ENCODE measurements at regions not wholly inside any gene's neighbourhood (a gene's known extent, or its start where the extent isn't known, plus 50 kb on each side); places are given as distances from the start of the nearest gene placed in this dataset.
"Not testable (repeated sequence)": the region's sequence is repeated elsewhere in the genome, so short reads cannot be mapped to it uniquely, and the experiment has no call there.

DNA sequence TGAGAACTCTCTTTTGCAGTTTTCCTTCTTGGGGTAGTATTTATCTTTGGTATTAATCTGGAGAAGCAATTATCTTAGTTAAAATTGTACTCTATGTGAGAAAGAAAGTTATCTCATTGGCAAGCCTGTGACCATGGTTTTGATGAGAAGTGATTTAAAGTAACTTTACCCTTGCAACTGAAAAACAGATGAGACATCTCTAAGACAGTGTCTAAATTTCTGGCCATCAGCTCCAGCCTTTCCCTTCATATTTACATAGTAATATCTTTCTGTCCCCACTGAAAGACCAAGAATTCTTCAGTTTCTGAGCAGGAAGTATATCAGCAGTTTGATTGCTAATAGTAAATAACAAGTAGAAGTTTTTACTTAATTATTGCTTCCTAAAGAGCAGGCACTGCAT lies 386.1 kb upstream of the SYNCRIP start:
- DNase-seq: no peak

DNA sequence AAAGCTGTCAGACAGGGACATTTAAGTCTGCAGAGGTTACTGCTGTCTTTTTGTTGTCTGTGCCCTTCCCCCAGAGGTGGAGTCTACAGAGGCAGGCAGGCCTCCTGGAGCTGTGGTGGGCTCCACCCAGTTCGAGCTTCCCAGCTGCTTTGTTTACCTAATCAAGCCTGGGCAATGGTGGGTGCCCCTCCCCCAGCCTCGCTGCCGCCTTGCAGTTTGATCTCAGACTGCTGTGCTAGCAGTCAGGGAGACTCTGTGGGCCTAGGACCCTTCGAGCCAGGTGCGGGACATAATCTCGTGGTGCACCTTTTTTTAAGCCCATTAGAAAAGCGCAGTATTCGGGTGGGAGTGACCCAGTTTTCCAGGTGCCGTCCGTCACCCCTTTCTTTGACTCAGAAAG lies 384.2 kb upstream of the SYNCRIP start:
- DNase-seq: not testable (repeated sequence)

- no peak for DNase-seq
Observed at GRCh38 chr6:86017236-86017635, 374.6 kb upstream of the SYNCRIP start.

DNA sequence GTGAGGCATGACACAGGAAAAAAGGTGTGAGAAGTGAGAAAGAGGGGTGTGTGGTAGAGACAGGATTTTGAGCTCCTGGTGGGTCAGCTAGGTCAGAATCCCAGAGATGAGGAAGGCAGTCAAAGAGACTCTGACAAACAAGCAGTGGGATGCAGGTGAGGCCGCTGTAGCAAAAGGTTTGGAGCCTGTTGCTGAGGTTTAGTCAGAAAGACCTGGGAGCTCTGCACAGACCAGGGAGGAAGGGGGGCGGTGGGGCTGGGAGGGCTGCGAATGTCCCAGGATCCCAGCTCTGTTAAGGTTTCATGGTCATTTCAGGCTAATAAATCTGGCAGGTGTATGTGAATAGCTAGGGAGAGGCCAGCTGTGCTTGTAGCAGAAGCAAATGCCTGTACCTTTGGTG lies 373.9 kb upstream of the SYNCRIP start:
- DNase-seq: no peak

GRCh38 chr6:86016077-86016476 lies 373.4 kb upstream of the SYNCRIP start:
- no peak for DNase-seq

DNA sequence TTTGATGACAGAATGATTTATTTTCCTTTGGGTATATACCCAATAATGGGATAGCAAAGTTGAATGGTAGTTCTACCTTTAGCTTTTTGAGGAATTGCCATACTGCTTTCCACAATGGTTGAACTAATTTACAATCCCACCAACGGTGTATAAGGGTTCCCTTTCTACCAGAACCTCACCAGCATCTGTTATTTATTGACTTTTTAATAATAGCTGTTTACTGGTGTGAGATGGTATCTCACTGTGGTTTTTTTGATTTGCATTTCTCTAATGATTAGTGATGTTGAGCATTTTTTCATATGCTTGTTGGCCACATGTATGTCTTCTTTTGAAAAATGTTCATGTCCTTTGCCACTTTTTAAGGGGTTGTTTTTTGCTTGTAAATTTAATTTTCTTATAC lies 370.3 kb upstream of the SYNCRIP start:
- not testable (repeated sequence) for DNase-seq

GRCh38 chr6:86010915-86011786 lies 368.5 kb upstream of the SYNCRIP start:
- no peak for DNase-seq

- no peak for DNase-seq
Observed at GRCh38 chr6:85997206-85997605, 354.5 kb upstream of the SYNCRIP start.

GRCh38 chr6:85996034-85996375 lies 353.3 kb upstream of the SYNCRIP start:
- no peak for DNase-seq

- no peak for DNase-seq
Observed at GRCh38 chr6:85995339-85996033, 352.8 kb upstream of the SYNCRIP start.

DNA sequence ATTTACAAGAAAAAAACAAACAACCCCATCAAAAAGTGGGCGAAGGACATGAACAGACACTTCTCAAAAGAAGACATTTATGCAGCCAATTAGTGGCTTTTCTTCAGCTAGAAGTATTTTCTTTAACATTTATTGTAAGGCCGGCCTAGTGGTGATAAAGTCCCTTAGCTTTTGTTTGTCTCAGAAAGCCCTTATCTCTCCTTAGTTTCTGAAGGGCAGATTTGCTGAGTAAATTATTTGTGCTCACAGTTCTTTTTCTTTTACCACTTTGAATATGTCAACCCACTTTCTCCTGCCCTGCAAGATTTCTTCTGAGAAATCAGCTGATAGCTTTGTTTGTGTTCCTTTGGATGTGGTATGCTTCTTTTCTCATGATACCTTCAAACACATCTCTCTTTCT lies 344.0 kb upstream of the SYNCRIP start:
- DNase-seq: no peak

- DNase-seq: no peak
Observed at GRCh38 chr6:85983032-85983659, 340.5 kb upstream of the SYNCRIP start.

GRCh38 chr6:85977661-85978060 lies 335.0 kb upstream of the SYNCRIP start:
- DNase-seq: no peak

GRCh38 chr6:85975957-85976356 lies 333.3 kb upstream of the SYNCRIP start:
- DNase-seq: no peak

DNA sequence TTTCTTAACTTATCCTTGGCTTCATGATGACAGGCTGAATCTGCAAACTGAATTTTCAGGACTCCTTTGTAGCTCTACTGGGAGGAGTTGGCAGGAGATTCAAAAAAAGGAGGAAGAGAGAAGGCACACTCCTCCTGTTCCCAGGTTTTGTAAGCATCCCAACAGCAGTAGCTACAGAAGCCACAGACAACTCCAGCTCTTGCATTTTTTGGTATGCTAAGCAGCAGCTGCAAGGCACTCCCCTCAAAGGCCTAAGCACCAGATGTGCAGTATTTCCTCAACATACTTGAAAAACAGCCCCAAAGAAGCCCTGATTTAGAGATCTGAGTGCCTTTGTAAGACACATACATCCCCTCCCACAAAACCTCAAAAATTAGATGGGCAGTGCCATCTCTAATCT lies 328.6 kb upstream of the SYNCRIP start:
- DNase-seq: no peak

DNA sequence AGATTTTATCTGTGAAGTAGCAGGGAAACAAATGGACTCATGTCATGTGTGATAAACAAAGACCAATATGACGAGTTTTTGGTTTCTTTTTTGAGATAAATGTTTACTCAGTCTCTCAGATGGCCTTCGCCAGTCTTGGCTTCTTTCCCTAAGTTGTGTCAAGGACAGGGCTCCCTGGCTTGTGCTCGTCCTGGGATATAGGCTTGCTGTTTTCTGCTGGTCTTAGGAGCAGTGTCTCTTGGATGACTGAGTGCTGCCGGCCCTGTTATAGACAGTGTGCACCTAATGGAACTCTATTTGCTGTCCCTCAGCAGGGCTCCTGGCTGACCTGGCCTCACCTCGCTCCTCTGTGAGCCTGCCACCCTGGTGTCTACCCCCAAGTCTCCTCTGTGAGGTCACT lies 324.1 kb upstream of the SYNCRIP start:
- DNase-seq: no peak

DNA sequence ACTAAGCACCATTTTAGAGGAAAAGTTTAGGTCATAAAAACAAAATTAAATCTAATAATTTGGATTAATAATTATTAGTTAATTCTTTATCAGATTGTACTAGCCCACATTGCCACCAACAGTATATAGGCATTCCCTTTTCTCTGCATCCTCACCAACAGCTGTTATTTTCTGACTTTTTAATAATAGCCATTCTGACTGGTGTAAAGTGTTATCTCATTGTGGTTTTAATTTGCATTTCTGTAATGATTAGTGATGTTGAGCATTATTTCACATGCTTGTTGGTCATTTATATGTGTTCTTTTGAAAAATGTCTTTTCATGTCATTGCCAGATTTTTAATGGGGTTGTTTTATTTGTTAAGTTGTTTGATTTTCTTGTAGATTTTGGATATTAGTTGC lies 319.1 kb upstream of the SYNCRIP start:
- DNase-seq: no peak

- no peak for DNase-seq
Observed at GRCh38 chr6:85961125-85961524, 318.4 kb upstream of the SYNCRIP start.

DNA sequence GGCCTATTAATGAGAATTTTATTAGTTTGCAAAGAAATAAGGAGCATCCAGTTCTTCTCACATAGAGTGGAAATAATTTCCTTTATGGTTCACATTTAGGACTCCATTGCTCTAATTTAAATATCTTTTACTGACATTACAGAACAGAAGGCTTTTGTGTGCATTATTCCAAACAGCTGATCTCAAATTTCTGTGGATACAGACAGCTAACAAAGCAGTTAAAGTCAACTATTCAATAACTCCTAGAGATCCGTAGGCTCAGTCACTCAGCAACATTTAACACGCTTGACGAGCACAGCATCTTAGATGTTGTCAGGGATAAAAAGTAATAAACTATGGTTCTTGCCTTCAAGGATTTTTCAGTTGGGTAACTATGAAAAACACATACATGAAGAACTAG lies 305.8 kb upstream of the SYNCRIP start:
- DNase-seq: no peak

GRCh38 chr6:85945459-85946185 lies 302.9 kb upstream of the SYNCRIP start:
- no peak for DNase-seq

- DNase-seq: no peak
Observed at GRCh38 chr6:85944776-85945175, 302.1 kb upstream of the SYNCRIP start.

DNA sequence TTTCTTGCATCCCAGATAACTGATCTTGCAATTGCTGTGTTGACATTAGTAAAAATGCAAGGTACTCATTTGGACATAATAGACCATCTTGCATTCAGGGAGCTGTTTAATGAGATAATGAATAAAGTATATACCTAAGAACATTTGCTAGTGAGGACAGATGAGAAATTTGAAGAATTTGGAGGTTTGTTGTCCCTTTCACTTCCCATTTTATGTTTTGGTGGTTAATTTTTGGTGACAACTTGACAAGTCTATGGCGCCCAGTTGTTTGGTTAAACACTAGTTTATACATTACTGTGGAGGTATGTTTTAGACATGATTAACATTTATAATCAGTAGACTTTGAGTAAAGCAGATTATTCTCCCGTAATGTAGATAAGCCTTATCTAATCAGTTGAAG lies 300.2 kb upstream of the SYNCRIP start:
- DNase-seq: no peak

- no peak for DNase-seq
Observed at GRCh38 chr6:85936916-85937315, 294.2 kb upstream of the SYNCRIP start.

Data from activated CD4-positive, alpha-beta T cell treated with anti-CD3 and anti-CD28 coated beads, Interleukin-2, amount 50 U/mL, for 48 hours (primary cell).